ENCODE measurements at regions not wholly inside any gene's neighbourhood (a gene's known extent, or its start where the extent isn't known, plus 50 kb on each side); places are given as distances from the start of the nearest gene placed in this dataset.

GRCh38 chr11:24056051-24056450 is 440.8 kb upstream of the LUZP2 start:
- TF ChIP-seq POLR2A (IDR thresholded peaks at IDR 0.05) (no peak), CTCF (IDR thresholded peaks at IDR 0.05) (no peak)
